Adrenal gland (tissue), 9 donors: ENCODE measurements at regions not wholly inside any gene's neighbourhood (a gene's known extent, or its start where the extent isn't known, plus 50 kb on each side); places are given as distances from the start of the nearest gene placed in this dataset.

Experiments
- DNase-seq, 7 donors: peaks; one replicate each; pipeline ENCODE4 v3.0.0-alpha.2; 2019 to 2020
- H3K27ac ChIP-seq, 5 donors: fragments of 200-600 bp; sonication (generic) in 4 of 5; 1 replicate in 3 of 5; 2 replicates in 2 of 5; pipeline versions ENCODE4 v1.5.1 to v1.8.0; 2016 to 2020; ENCODE audit warnings: mild to moderate bottlenecking in 1 of 5
- H3K27me3 ChIP-seq: fragments of 200-600 bp; 2 replicates; pipeline ENCODE4 v1.8.0; 2021
- H3K36me3 ChIP-seq, 2 donors: fragments of 200-600 bp; replicated peaks in 1 of 2; 1 replicate in 1 of 2; 2 replicates in 1 of 2; pipeline versions ENCODE4 v1.5.1 to v1.8.0; 2018 to 2022
- H3K4me1 ChIP-seq, 2 donors: fragments of 200-600 bp; replicated peaks in 1 of 2; 1 replicate in 1 of 2; 2 replicates in 1 of 2; pipeline versions ENCODE4 v1.5.1 to v1.8.0; 2018 to 2021
- H3K4me3 ChIP-seq, 4 donors: fragments of 200-600 bp; sonication (generic) in 3 of 4; one replicate each; pipeline ENCODE4 v1.5.1; 2016 to 2018
- H3K9me3 ChIP-seq, 3 donors: fragments of 200-600 bp; sonication (generic) in 1 of 3; replicated peaks in 1 of 3; 1 replicate in 2 of 3; 2 replicates in 1 of 3; pipeline versions ENCODE4 v1.5.1 to v1.8.0; 2016 to 2021
- CTCF ChIP-seq, 6 experiments: fragments of 450-650 bp in 4 of 6; fragments of 200-600 bp in 2 of 6; sonication (generic) in 1 of 6; IDR thresholded peaks; 1 replicate in 5 of 6; 2 replicates in 1 of 6; pipeline versions ENCODE4 v1.5.1 to v1.8.0; 2016 to 2021; ENCODE audit warnings: antibody characterized with exemption in 6 of 6, mild to moderate bottlenecking in 2 of 6, moderate library complexity in 1 of 6
- POLR2A ChIP-seq, 2 donors: fragments of 450-650 bp; IDR thresholded peaks; one replicate each; pipeline ENCODE4 v1.6.1; 2017; ENCODE audit warnings: antibody characterized with exemption in 2 of 2, mild to moderate bottlenecking in 2 of 2, moderate library complexity in 1 of 2
- WGBS, 4 donors: extraction: QIAGEN DNeasy Blood & Tissue Kit in 2 of 4; methylation state at CpG; one replicate each; pipeline versions ENCODE4 v1.1.5 to v1.1.7; 2013 to 2017; 5-methylcytosine and 5-hydroxymethylcytosine counted together
- intact Hi-C, 2 donors: fragments of 100-400 bp; cut with DNase I; formaldehyde crosslinking; loops; one replicate each; pipeline versions ENCODE4 v1.14.1 to v1.15.0; 2022 to 2023
- donor health status: healthy with polysubstance abuse.
- donor health status: Bipolar disorder and iron deficiency.
- donor health status: DM: yes; HTN: yes; CAD: no.
- donor health status: DM: no; HTN: no; CAD: no.
- donor health status: DM: no; HTN: no; CAD: no.

GRCh38 chr5:89349246-89349980 is 466.4 kb upstream of the MEF2C start:
- Histone ChIP-seq H3K4me1 (no peaks in the 10 kb centered on the region), H3K9me3 (no peaks in the 10 kb centered on the region), H3K27ac (no peak overlapping the region), H3K36me3 (no peaks in the 10 kb centered on the region), H3K27me3 (no peaks in the 10 kb centered on the region), H3K4me3 (no peak overlapping the region)
- TF ChIP-seq POLR2A (IDR thresholded peaks at IDR 0.05) (no peak), CTCF (IDR thresholded peaks at IDR 0.05) (no peak)
- intact Hi-C loops, result no loop called here
- WGBS, 4 donors, result 65 to 74% (median 70%) methylated on average over 3 of the region's 3 CpGs
- DNase-seq, result no peak

- H3K4me1 ChIP-seq, result no peaks in the 10 kb centered on the region
- no peak overlapping the region for H3K4me3 ChIP-seq
- H3K36me3 ChIP-seq, result no peaks in the 10 kb centered on the region
- no peak overlapping the region for H3K27ac ChIP-seq
- H3K9me3 ChIP-seq, result no peaks in the 10 kb centered on the region
- DNase-seq, result no peak
- intact Hi-C loops, result no loop called here
- H3K27me3 ChIP-seq, result no peaks in the 10 kb centered on the region
- no peak for TF ChIP-seq POLR2A (IDR thresholded peaks at IDR 0.05)
- TF ChIP-seq CTCF (IDR thresholded peaks at IDR 0.05), result no peak
- WGBS, 4 donors, result 65 to 73% (median 69%) methylated on average over 1 of the region's 1 CpG
Observed at GRCh38 chr5:89346573-89346972, 463.6 kb upstream of the MEF2C start.

GRCh38 chr5:89343666-89344065 is 460.7 kb upstream of the MEF2C start:
- no peak for DNase-seq
- intact Hi-C loops, result no loop called here
- Histone ChIP-seq H3K27me3 (no peaks in the 10 kb centered on the region), H3K4me1 (no peaks in the 10 kb centered on the region), H3K36me3 (no peaks in the 10 kb centered on the region), H3K9me3 (no peaks in the 10 kb centered on the region), H3K27ac (no peak overlapping the region), H3K4me3 (no peak overlapping the region)
- 42 to 53% (median 46%) methylated on average over 4 of the region's 4 CpGs for WGBS, 4 donors
- no peak for TF ChIP-seq CTCF (IDR thresholded peaks at IDR 0.05)
- no peak for TF ChIP-seq POLR2A (IDR thresholded peaks at IDR 0.05)

GRCh38 chr5:89342106-89342876 is 459.3 kb upstream of the MEF2C start:
- Histone ChIP-seq H3K36me3 (no peaks in the 10 kb centered on the region), H3K4me3 (no peak overlapping the region), H3K27ac (no peak overlapping the region), H3K27me3 (no peaks in the 10 kb centered on the region), H3K9me3 (no peaks in the 10 kb centered on the region), H3K4me1 (no peaks in the 10 kb centered on the region)
- TF ChIP-seq CTCF (IDR thresholded peaks at IDR 0.05), result no peak
- TF ChIP-seq POLR2A (IDR thresholded peaks at IDR 0.05), result no peak
- WGBS, 4 donors, result 82 to 92% (median 88%) methylated on average over 2 of the region's 2 CpGs
- DNase-seq, result no peak
- intact Hi-C loops, result no loop called here
